ENCODE measurements at regions not wholly inside any gene's neighbourhood (a gene's known extent, or its start where the extent isn't known, plus 50 kb on each side); places are given as distances from the start of the nearest gene placed in this dataset.
"Not testable (repeated sequence)": the region's sequence is repeated elsewhere in the genome, so short reads cannot be mapped to it uniquely, and the experiment has no call there.

DNA sequence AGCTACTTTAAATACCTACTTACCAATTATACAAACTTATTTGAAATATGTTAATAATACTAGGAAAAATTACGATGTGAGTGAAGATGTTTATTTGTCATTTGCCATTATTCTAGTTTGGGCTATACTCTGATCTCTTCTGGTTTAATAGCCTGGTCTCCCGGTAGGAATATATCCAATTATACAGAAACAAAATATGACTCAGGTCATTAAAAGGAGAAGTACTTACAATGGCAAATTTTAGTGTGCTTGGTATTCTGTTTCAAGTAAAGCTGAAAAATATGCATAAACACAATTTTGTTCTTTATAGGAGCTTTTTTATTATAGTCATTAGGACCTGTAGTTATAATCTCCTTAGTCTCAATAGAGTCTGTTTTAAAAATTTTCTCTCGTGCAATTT lies 176.8 kb downstream of the SLCO4C1 start:
- DNase-seq (ENCODE audit: low read depth) = no peak
- TF ChIP-seq, protein P1, sequence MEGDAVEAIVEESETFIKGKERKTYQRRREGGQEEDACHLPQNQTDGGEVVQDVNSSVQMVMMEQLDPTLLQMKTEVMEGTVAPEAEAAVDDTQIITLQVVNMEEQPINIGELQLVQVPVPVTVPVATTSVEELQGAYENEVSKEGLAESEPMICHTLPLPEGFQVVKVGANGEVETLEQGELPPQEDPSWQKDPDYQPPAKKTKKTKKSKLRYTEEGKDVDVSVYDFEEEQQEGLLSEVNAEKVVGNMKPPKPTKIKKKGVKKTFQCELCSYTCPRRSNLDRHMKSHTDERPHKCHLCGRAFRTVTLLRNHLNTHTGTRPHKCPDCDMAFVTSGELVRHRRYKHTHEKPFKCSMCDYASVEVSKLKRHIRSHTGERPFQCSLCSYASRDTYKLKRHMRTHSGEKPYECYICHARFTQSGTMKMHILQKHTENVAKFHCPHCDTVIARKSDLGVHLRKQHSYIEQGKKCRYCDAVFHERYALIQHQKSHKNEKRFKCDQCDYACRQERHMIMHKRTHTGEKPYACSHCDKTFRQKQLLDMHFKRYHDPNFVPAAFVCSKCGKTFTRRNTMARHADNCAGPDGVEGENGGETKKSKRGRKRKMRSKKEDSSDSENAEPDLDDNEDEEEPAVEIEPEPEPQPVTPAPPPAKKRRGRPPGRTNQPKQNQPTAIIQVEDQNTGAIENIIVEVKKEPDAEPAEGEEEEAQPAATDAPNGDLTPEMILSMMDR (IDR thresholded peaks at IDR 0.05; ENCODE audit: control insufficient read depth, extremely low read depth, insufficient read depth) = no peak
- no peak overlapping the region for H3K4me3 ChIP-seq (ENCODE audit: low read depth, low read length)

DNA sequence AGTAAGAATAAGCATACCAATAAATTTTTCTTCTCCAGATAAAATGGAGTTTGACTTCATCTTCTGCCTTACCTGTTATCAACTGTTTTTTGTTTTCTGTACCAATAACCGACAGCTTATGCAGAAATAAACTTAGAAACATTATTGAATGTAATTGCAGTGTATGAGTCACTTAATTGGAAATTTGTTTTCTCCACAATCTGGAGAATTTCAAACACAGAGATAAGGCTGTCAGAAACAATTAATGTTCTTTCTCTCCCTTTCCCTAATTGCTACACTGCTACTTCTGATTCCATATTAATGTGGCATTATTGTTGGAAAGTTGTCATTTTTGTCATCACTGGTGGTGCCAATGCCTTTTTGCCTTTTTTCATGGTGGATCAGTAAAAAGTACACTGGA lies 180.3 kb downstream of the SLCO4C1 start:
- H3K4me3 ChIP-seq (ENCODE audit: low read depth, low read length) = no peak overlapping the region
- DNase-seq (ENCODE audit: low read depth) = no peak
- TF ChIP-seq, protein P1 (IDR thresholded peaks at IDR 0.05; ENCODE audit: control insufficient read depth, extremely low read depth, insufficient read depth) = no peak

DNA sequence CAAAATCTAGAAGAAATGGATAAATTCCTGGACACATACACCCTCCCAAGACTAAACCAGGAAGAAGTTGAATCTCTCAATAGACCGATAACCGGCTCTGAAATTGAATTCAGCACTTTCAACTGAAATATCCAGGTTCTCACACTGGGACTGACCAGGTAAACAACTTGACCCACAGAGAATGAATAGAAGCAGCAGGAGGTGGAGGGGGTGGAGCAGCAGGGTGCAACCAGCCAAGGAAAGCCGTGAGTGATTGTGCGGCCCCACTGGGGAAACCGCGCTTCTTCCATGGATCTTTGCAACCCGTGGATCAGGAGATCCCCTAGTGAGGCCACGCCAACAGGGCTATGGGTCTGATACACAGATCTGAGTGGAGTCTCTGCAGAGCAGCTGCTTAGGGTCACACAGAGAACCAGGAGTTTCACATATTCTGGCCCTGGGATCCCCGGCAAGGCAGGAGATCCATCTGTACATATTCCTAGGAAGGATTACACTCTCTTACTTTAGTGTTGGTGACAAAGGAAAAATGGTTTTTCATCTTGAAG lies 181.5 kb downstream of the SLCO4C1 start:
- TF ChIP-seq, protein P1 (IDR thresholded peaks at IDR 0.05; ENCODE audit: control insufficient read depth, extremely low read depth, insufficient read depth) = no peak

DNA sequence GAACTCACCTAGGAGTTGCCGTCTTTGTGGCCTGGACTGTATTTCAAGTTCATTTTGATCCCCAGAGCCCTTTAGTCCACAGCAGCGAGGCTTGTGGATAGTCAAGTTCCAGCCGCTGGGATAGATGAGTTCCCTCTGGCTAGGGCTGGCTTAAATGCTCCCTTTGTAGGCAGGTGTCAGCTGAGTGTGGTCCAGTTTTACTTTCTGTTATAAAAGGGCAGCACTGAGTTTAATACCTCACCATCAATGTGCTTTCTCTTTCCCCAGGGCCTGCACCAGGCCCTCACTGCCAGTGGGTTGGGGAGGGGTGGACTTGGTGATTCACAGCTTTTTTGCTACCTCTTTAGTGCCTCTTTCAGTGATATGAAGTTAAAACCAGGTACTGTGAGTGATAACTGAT lies 188.2 kb downstream of the SLCO4C1 start:
- DNase-seq (ENCODE audit: low read depth) = no peak
- TF ChIP-seq, protein P1 (IDR thresholded peaks at IDR 0.05; ENCODE audit: control insufficient read depth, extremely low read depth, insufficient read depth) = no peak
- H3K4me3 ChIP-seq (ENCODE audit: low read depth, low read length) = no peak overlapping the region

More for the DNA sequence above, 181.5 kb downstream of the SLCO4C1 start:
- DNase-seq (ENCODE audit: low read depth) = no peak
- H3K4me3 ChIP-seq (ENCODE audit: low read depth, low read length) = no peak overlapping the region

DNA sequence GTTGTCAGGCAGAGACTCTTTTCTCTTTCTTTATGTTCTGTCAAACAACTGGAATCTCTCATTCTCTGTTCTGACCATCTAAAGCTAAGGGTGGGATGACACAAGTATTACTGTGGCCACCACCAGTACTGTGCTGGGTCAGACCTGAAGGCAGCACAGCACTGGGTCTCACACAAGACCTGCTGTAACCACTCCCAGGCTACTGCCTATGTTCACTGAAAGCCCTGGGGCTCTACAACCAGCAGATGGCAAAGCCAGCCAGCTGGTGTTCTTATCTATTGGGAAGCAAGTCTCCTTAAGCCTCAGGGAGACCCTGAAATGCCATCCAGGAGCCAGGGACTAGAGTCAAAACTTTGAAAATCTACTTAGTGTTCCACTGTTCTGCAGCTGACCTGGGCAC lies 189.5 kb downstream of the SLCO4C1 start:
- TF ChIP-seq, protein P1 (IDR thresholded peaks at IDR 0.05; ENCODE audit: control insufficient read depth, extremely low read depth, insufficient read depth) = no peak
- no peak overlapping the region for H3K4me3 ChIP-seq (ENCODE audit: low read depth, low read length)
- no peak for DNase-seq (ENCODE audit: low read depth)

DNA sequence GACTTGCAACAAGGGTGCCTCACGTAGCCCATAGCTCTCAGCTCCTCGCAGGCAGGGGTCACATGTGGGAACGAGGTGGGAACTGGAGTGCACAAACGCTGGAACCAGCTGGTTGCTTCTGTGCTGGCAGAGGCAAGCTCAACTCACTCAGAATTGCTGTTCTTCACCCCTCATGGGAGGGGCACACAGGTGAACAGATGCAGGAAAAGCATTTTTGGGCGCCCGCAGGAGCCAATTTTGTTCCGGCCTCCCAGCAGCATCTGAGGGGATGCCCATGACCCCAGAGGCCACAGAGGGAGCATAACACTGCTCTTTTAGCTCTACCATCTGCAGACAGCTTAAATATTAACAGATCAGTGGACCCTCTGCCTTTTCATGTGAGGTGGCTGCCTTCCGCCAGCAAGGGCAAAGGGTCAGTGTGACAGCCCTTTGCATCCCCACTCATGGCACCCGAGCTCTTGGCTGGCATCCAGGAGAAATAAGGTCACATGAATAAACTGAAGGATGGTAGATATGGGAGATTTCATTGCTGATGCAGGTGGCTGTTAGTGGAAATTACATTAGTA lies 196.2 kb downstream of the SLCO4C1 start:
- DNase-seq (ENCODE audit: low read depth) = no peak
- H3K4me3 ChIP-seq (ENCODE audit: low read depth, low read length) = no peak overlapping the region
- TF ChIP-seq, protein P1 (IDR thresholded peaks at IDR 0.05; ENCODE audit: control insufficient read depth, extremely low read depth, insufficient read depth) = no peak

DNA sequence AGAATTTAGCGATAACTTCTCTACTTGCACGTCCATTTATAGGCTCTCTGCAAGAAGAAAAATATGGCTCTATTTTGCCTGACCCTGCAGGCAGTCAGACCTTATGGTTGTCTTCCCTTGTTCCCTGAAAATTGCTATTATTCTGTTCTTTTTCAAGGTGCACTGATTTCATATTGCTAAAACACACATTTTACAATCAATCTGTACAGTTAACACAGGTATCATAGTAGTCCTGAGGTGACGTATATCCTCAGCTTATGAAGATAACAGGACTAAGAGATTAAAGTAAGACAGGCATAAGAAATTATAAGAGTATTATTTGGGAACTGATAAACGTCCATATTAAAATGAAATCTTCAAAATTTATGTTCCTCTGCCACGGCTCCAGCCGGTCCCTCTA lies 197.0 kb downstream of the SLCO4C1 start:
- H3K4me3 ChIP-seq (ENCODE audit: low read depth, low read length); DNase-seq (ENCODE audit: low read depth): not testable (repeated sequence)

DNA sequence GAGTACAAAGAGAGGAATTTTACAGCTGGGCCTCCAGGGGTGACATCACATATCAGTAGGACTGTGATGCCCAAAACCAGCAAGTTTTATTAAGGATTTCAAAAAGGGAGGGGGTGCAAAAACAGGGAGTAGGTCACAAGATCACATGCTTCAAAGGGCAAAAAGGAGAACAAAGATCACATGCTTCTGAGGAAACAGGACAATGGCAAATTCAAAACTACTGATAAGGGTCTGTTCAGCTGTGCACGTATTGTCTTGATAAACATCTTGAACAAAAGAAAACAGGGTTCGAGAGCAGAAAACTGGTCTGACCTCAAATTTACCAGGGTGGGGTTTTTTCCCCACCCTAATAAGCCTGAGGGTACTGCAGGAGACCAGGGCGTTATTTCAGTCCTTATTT lies 197.5 kb downstream of the SLCO4C1 start:
- not testable (repeated sequence) for DNase-seq (ENCODE audit: low read depth); H3K4me3 ChIP-seq (ENCODE audit: low read depth, low read length)
